IPS DF 6.9 (cell line): ENCODE measurements at regions not wholly inside any gene's neighbourhood (a gene's known extent, or its start where the extent isn't known, plus 50 kb on each side); places are given as distances from the start of the nearest gene placed in this dataset.

ENCODE experiments used
- DNase-seq: peaks from one replicate; pipeline ENCODE4 v3.0.0-alpha.2; 2013; ENCODE audit warnings: low read depth, low spot score
- H3K27ac ChIP-seq: one replicate; pipeline ENCODE4 v1.5.1; 2013; ENCODE audit warnings: low read length, control low read depth
- H3K27me3 ChIP-seq: 2 replicates; pipeline ENCODE4 v1.6.1; 2013; ENCODE audit warnings: mild to moderate bottlenecking, low read length; ENCODE audit not compliant: control insufficient read depth, insufficient read depth
- H3K36me3 ChIP-seq: 2 replicates; pipeline ENCODE4 v1.6.1; 2013; ENCODE audit warnings: low read length; ENCODE audit not compliant: control insufficient read depth, insufficient read depth
- H3K4me1 ChIP-seq: 2 replicates; pipeline ENCODE4 v1.6.1; 2013; ENCODE audit warnings: low read length; ENCODE audit not compliant: control insufficient read depth, insufficient read depth
- H3K4me3 ChIP-seq: 2 replicates; pipeline ENCODE4 v1.5.1; 2013; ENCODE audit warnings: mild to moderate bottlenecking, low read length
- H3K9me3 ChIP-seq: 2 replicates; pipeline ENCODE4 v1.6.1; 2013; ENCODE audit warnings: low read length, inconsistent platforms; ENCODE audit not compliant: control insufficient read depth, insufficient read depth
- WGBS: extraction: QIAGEN DNeasy Blood & Tissue Kit; methylation state at CpG from one replicate; pipeline ENCODE4 v1.1.7; 2013; ENCODE audit warnings: mixed read lengths, missing lambda C conversion rate; ENCODE audit not compliant: insufficient read length, insufficient coverage; 5-methylcytosine and 5-hydroxymethylcytosine counted together

- Histone ChIP-seq H3K27ac (no peak overlapping the region), H3K27me3 (no peaks in the 10 kb centered on the region), H3K9me3 (no peaks in the 10 kb centered on the region), H3K4me1 (no peaks in the 10 kb centered on the region), H3K36me3 (no peaks in the 10 kb centered on the region), H3K4me3 (no peak overlapping the region)
- no peak for DNase-seq
- no CpG with 5 or more reads among the region's 2 CpGs for WGBS
Observed at GRCh38 chr7:72524037-72524436, 111.9 kb upstream of the CALN1 start.

- Histone ChIP-seq H3K36me3 (no peaks in the 10 kb centered on the region), H3K4me3 (no peak overlapping the region), H3K27ac (no peak overlapping the region), H3K4me1 (no peaks in the 10 kb centered on the region), H3K27me3 (no peaks in the 10 kb centered on the region), H3K9me3 (no peaks in the 10 kb centered on the region)
- WGBS: no CpG with 5 or more reads among the region's 10 CpGs
- no peak for DNase-seq
Observed at GRCh38 chr7:72504061-72504706, 92.0 kb upstream of the CALN1 start.

GRCh38 chr7:72503644-72504043, 91.5 kb upstream of the CALN1 start:
- H3K4me1 ChIP-seq: no peaks in the 10 kb centered on the region
- no peaks in the 10 kb centered on the region for H3K27me3 ChIP-seq
- H3K4me3 ChIP-seq: no peak overlapping the region
- no peaks in the 10 kb centered on the region for H3K36me3 ChIP-seq
- H3K9me3 ChIP-seq: no peaks in the 10 kb centered on the region
- WGBS: no CpG with 5 or more reads among the region's 8 CpGs
- H3K27ac ChIP-seq: no peak overlapping the region
- DNase-seq: no peak

- no peak overlapping the region for H3K4me3 ChIP-seq
- H3K27ac ChIP-seq: no peak overlapping the region
- no peak for DNase-seq
- no peaks in the 10 kb centered on the region for H3K36me3 ChIP-seq
- no peaks in the 10 kb centered on the region for H3K9me3 ChIP-seq
- H3K4me1 ChIP-seq: no peaks in the 10 kb centered on the region
- no peaks in the 10 kb centered on the region for H3K27me3 ChIP-seq
- no CpG with 5 or more reads among the region's 2 CpGs for WGBS
Observed at GRCh38 chr7:72494807-72495206, 82.7 kb upstream of the CALN1 start.

- WGBS: no CpG with 5 or more reads among the region's 17 CpGs
Observed at GRCh38 chr7:72493850-72494661, 81.9 kb upstream of the CALN1 start.

GRCh38 chr7:72492461-72493065, 80.4 kb upstream of the CALN1 start:
- H3K4me3 ChIP-seq: no peak overlapping the region
- no peaks in the 10 kb centered on the region for H3K36me3 ChIP-seq
- no peaks in the 10 kb centered on the region for H3K4me1 ChIP-seq
- DNase-seq: no peak
- H3K27ac ChIP-seq: no peak overlapping the region
- no peaks in the 10 kb centered on the region for H3K27me3 ChIP-seq
- no CpG with 5 or more reads among the region's 12 CpGs for WGBS
- H3K9me3 ChIP-seq: no peaks in the 10 kb centered on the region

More at GRCh38 chr7:72493850-72494661, 81.9 kb upstream of the CALN1 start:
- H3K27ac ChIP-seq: no peak overlapping the region
- H3K4me3 ChIP-seq: no peak overlapping the region
- H3K9me3 ChIP-seq: no peaks in the 10 kb centered on the region
- no peaks in the 10 kb centered on the region for H3K4me1 ChIP-seq
- H3K36me3 ChIP-seq: no peaks in the 10 kb centered on the region
- DNase-seq: peak; percentile 68
- no peaks in the 10 kb centered on the region for H3K27me3 ChIP-seq

- WGBS: no CpG with 5 or more reads among the region's 6 CpGs
- H3K4me3 ChIP-seq: no peak overlapping the region
- no peaks in the 10 kb centered on the region for H3K4me1 ChIP-seq
- no peaks in the 10 kb centered on the region for H3K27me3 ChIP-seq
- DNase-seq: no peak
- H3K36me3 ChIP-seq: no peaks in the 10 kb centered on the region
- H3K9me3 ChIP-seq: no peaks in the 10 kb centered on the region
- no peak overlapping the region for H3K27ac ChIP-seq
Observed at GRCh38 chr7:72490301-72490700, 78.2 kb upstream of the CALN1 start.

GRCh38 chr7:72481934-72482333, 69.8 kb upstream of the CALN1 start:
- no peak overlapping the region for H3K4me3 ChIP-seq
- DNase-seq: no peak
- no CpG with 5 or more reads among the region's 1 CpG for WGBS
- no peaks in the 10 kb centered on the region for H3K4me1 ChIP-seq
- H3K27ac ChIP-seq: no peak overlapping the region
- H3K9me3 ChIP-seq: no peaks in the 10 kb centered on the region
- H3K36me3 ChIP-seq: no peaks in the 10 kb centered on the region
- no peaks in the 10 kb centered on the region for H3K27me3 ChIP-seq

- Histone ChIP-seq H3K36me3 (no peaks in the 10 kb centered on the region), H3K27me3 (no peaks in the 10 kb centered on the region), H3K9me3 (no peaks in the 10 kb centered on the region), H3K27ac (no peak overlapping the region), H3K4me3 (no peak overlapping the region), H3K4me1 (no peaks in the 10 kb centered on the region)
- no peak for DNase-seq
- WGBS: no CpG with 5 or more reads among the region's 16 CpGs
Observed at GRCh38 chr7:72476608-72477305, 64.6 kb upstream of the CALN1 start.

- Histone ChIP-seq H3K36me3 (no peaks in the 10 kb centered on the region), H3K27me3 (no peaks in the 10 kb centered on the region), H3K9me3 (no peaks in the 10 kb centered on the region), H3K4me1 (0 out of 2 replicates have a peak, but pooled peaks cover 1% of the 10 kb centered on the region), H3K4me3 (no peak overlapping the region), H3K27ac (no peak overlapping the region)
- no CpG with 5 or more reads among the region's 9 CpGs for WGBS
- DNase-seq: no peak
Observed at GRCh38 chr7:72467237-72467636, 55.1 kb upstream of the CALN1 start.
